Neural crest cell (in vitro differentiated cells): ENCODE measurements at regions not wholly inside any gene's neighbourhood (a gene's known extent, or its start where the extent isn't known, plus 50 kb on each side); places are given as distances from the start of the nearest gene placed in this dataset.

Experiments
- DNase-seq: peaks from one replicate; pipeline ENCODE4 v3.0.0; 2021; ENCODE audit warnings: low read depth, mixed read lengths, low spot score
- H3K27ac Mint-ChIP-seq: one replicate; pipeline ENCODE4 v1.8.0; 2021; ENCODE audit warnings: mild to moderate bottlenecking, mixed read lengths; ENCODE audit not compliant: unreplicated experiment
- H3K27me3 Mint-ChIP-seq: 2 replicates; pipeline ENCODE4 v1.8.0; 2021; ENCODE audit warnings: low read depth, mild to moderate bottlenecking, mixed read lengths
- H3K36me3 Mint-ChIP-seq: 2 replicates; pipeline ENCODE4 v1.8.0; 2021; ENCODE audit warnings: low read depth, mild to moderate bottlenecking, mixed read lengths
- H3K4me1 Mint-ChIP-seq: 2 replicates; pipeline ENCODE4 v1.8.0; 2021; ENCODE audit warnings: mixed read lengths
- H3K4me3 Mint-ChIP-seq: one replicate; pipeline ENCODE4 v1.8.0; 2021; ENCODE audit warnings: mild to moderate bottlenecking, mixed read lengths
- H3K9me3 Mint-ChIP-seq: 2 replicates; pipeline ENCODE4 v1.8.0; 2021; ENCODE audit warnings: mixed read lengths
- TF ChIP-seq, protein P1 (sequence below): fragments of 200-600 bp; sonication (generic); conservative IDR thresholded peaks from 2 replicates; pipeline ENCODE4 v1.5.0; 2021; ENCODE audit warnings: antibody characterized with exemption, mild to moderate bottlenecking

DNA sequence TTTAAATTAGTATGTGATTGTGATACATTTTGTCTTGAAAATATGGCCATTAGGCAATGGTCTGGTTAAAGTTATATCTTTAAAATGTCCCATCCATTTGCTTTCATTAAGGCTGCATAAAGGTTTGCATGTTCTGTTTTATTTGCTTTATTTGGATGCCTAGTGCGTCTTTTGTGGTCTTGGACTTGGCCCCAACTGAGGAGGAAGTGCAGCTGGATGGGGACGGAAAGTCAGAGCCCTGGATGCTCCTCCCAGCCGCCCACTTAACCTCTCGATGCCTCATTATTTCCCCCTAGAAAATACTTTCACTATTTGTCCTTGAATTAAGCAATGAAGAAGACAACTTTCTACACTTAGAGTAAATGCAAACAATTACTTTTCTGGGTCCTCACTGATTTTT, 898.2 kb downstream of the MCTP2 start:
- H3K27me3 Mint-ChIP-seq: no peaks in the 10 kb centered on the region
- DNase-seq: no peak
- H3K36me3 Mint-ChIP-seq: no peaks in the 10 kb centered on the region

DNA sequence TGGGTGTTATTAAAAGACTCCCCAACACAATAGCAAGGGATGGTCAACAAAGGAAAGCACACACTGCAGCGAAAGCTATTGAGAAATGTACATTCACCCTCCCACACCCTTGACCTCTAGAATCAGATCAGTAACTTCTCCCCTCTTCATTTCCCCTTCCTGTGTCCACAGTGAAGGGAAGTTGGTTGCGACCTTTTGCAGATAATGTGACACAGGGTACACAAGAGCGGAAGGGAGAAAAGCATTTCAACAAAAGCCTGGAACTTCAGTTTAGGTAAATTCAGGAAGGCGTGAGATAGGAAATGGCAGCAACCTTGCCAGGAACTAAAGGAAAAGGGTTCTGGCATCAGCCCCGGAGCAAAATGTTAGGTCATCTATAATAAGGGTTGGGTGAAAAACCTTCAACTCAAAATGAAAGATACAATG, 899.8 kb downstream of the MCTP2 start:
- H3K9me3 Mint-ChIP-seq: peaks cover 3% of the 10 kb centered on the region
- H3K36me3 Mint-ChIP-seq: peaks cover under 1% of the 10 kb centered on the region
- DNase-seq: no peak
- TF ChIP-seq, protein P1, sequence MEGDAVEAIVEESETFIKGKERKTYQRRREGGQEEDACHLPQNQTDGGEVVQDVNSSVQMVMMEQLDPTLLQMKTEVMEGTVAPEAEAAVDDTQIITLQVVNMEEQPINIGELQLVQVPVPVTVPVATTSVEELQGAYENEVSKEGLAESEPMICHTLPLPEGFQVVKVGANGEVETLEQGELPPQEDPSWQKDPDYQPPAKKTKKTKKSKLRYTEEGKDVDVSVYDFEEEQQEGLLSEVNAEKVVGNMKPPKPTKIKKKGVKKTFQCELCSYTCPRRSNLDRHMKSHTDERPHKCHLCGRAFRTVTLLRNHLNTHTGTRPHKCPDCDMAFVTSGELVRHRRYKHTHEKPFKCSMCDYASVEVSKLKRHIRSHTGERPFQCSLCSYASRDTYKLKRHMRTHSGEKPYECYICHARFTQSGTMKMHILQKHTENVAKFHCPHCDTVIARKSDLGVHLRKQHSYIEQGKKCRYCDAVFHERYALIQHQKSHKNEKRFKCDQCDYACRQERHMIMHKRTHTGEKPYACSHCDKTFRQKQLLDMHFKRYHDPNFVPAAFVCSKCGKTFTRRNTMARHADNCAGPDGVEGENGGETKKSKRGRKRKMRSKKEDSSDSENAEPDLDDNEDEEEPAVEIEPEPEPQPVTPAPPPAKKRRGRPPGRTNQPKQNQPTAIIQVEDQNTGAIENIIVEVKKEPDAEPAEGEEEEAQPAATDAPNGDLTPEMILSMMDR: no peak
- H3K4me1 Mint-ChIP-seq: peaks cover 57% of the 10 kb centered on the region
- H3K27me3 Mint-ChIP-seq: no peaks in the 10 kb centered on the region
- peak overlapping the region; percentile 92 for H3K27ac Mint-ChIP-seq
- H3K4me3 Mint-ChIP-seq: peak overlapping the region; percentile 6

More for the DNA sequence above, 898.2 kb downstream of the MCTP2 start:
- Mint-ChIP-seq H3K9me3 (no peaks in the 10 kb centered on the region), H3K4me1 (peaks cover 51% of the 10 kb centered on the region), H3K27ac (no peak overlapping the region), H3K4me3 (no peak overlapping the region)
- TF ChIP-seq, protein P1: no peak

DNA sequence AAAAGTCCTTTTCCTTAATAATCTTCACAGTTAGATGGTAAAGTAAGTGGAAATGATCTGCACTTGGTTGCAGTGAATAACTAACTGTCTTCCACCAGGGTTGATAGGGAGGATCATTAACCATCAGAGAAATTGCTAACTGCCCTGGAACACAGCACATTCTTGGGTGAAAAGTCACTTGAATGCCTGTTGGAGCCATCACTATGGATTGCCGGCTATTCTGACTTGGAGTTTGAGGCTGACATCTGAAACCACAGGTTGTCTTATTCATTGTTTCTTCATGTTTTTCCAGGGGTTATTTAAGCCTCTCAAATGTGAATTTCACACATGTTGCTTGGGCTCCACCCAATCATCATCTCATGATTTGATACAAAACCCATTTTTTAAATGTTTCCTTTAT, 901.4 kb downstream of the MCTP2 start:
- peaks cover 10% of the 10 kb centered on the region for H3K9me3 Mint-ChIP-seq
- no peak for DNase-seq
- H3K4me1 Mint-ChIP-seq: peaks cover 54% of the 10 kb centered on the region
- H3K4me3 Mint-ChIP-seq: no peak overlapping the region
- no peak overlapping the region for H3K27ac Mint-ChIP-seq
- H3K36me3 Mint-ChIP-seq: peaks cover 5% of the 10 kb centered on the region
- TF ChIP-seq, protein P1: no peak
- H3K27me3 Mint-ChIP-seq: no peaks in the 10 kb centered on the region

DNA sequence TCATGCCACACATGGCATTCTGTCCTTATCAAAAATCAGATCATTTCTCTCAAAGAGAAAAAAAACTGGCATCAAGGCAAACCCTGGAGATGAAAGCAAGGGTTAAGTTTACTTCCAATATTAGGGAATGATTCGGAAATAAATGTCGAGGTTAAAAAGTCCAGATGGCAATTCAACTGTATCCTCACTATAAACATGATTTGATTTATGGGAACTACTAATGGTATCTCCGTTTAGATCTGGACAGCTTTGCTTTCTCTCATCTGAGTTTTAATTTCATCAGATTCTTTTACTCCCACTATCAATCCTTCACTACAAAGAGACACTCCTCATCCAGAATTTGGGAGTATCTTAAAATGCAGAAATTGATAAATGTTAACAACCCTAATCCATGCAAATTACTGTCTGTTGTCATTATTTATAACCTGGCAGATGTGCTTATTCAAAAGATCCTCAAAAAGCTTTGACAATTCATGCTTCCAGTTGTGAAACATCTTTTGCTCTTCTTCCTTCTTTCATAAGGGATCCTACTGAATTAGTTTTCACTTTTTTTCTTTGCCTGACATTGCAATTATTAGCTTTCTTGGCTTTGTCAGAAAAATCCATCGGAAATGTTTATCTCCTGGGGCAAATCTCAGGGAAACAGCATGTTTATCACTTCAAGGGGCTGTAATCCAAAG, 903.2 kb downstream of the MCTP2 start:
- DNase-seq: no peak
- peaks cover 47% of the 10 kb centered on the region for H3K4me1 Mint-ChIP-seq
- TF ChIP-seq, protein P1: no peak
- H3K9me3 Mint-ChIP-seq: peaks cover 10% of the 10 kb centered on the region
- H3K27me3 Mint-ChIP-seq: no peaks in the 10 kb centered on the region
- H3K36me3 Mint-ChIP-seq: peaks cover 5% of the 10 kb centered on the region
- H3K4me3 Mint-ChIP-seq: no peak overlapping the region
- no peak overlapping the region for H3K27ac Mint-ChIP-seq

DNA sequence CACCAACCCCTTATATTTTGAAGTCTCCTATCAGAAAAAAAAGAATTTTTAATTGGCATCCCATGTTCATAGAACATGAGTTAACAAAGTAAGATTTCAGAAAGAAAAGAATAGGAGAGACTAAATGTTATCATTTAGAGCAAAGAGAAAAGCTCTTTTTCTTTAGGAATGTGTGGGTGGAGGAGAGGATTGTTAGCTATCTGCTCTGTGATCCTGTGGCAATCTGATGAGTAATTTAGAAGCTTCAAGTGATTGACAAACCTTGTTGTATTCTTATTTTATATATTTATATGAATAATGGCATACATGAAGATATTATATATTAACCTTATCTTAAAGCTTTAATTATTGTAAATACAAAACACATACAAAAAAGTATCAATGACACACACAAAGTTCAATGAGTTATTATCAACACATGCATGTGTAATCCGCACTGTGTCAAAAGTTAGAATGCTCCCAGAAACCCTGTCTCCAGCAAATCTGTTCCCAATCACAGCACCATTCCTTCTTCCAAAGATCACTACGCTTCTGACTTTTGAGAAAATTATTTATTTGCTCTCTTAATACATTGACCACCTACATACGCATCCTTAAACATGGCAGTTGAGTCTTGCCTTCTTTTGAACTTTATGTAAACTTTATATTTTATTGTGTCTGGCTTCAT, 907.4 kb downstream of the MCTP2 start:
- Mint-ChIP-seq H3K36me3 (peaks cover 5% of the 10 kb centered on the region), H3K27me3 (no peaks in the 10 kb centered on the region), H3K4me1 (peaks cover 9% of the 10 kb centered on the region), H3K27ac (no peak overlapping the region), H3K9me3 (peaks cover 10% of the 10 kb centered on the region), H3K4me3 (no peak overlapping the region)
- no peak for DNase-seq
- TF ChIP-seq, protein P1: no peak
